Stimulated activated CD4-positive, alpha-beta T cell treated with anti-CD3 and anti-CD28 coated beads, Interleukin-12 subunit alpha, Interleukin-12 subunit beta, amount 100 ng/mL, for 24 hours (primary cell): ENCODE measurements at regions not wholly inside any gene's neighbourhood (a gene's known extent, or its start where the extent isn't known, plus 50 kb on each side); places are given as distances from the start of the nearest gene placed in this dataset.

ENCODE experiments used
- DNase-seq, 2 experiments: peaks; one replicate each; pipeline ENCODE4 v3.0.0-alpha.2; 2020; ENCODE audit warnings: low read depth in 2 of 2

DNA sequence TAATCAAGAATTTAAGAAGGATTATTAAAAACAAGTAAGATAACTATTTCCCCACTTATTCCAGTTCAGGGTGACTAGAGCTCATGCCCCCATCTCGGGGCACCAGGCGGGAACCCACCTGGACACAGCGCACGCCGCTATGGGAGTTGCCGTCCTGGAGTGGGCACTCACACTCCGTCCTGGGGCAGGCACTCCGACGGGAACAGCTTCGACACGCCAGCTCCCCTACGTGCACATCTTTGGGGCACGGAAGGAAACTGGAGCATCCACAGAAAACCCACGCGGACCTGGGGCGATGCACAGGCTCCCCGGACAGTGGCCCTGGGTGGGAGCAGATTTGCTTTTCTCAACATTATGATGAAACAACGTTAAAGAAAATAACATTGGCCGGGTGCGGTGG is 52.0 kb upstream of the GATA5 start:
- no peak for DNase-seq

GRCh38 chr20:62528983-62529891 is 53.4 kb upstream of the GATA5 start:
- no peak for DNase-seq

- no peak for DNase-seq
Observed at GRCh38 chr20:62529896-62530642, 54.3 kb upstream of the GATA5 start.

GRCh38 chr20:62530643-62531032 is 54.8 kb upstream of the GATA5 start:
- DNase-seq: no peak

DNA sequence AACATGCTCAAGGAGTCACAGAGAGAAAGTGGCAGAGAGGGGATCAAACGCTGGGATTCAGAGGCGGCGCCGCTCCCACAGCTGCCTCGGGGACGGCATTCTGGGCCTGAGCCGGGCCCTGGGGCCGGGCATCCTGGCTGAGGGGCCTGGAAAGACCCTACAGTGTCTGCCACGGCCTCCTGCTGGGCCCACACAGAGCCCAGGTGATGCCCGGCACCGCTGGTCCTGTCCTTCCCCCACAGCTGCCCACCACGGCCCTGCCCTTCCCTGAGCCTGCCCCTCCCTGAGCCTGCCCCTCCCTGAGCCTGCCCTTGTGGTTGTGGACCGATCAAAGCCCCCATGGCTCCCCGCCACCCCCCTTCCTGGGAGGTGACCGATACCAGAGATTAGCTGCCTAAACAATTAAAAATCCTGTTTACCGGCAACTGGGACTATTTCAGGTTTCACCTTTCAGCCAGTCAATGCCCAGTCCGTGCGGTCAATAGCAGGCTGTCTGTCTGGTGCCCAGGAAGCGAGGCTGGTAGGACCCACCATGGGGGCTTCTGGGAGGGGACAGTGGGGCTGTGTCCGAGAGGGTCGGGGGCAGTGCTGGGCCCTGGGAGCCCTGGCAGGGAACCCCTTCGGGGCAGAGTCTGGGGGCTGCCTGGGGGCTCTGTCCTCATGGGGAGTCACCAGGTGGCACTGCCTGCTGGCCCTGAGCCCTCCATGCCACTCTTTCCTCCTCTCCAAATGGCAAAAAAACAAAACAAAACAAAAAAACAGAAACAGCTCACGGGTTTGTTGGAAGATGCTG is 55.4 kb upstream of the GATA5 start:
- DNase-seq: no peak

DNA sequence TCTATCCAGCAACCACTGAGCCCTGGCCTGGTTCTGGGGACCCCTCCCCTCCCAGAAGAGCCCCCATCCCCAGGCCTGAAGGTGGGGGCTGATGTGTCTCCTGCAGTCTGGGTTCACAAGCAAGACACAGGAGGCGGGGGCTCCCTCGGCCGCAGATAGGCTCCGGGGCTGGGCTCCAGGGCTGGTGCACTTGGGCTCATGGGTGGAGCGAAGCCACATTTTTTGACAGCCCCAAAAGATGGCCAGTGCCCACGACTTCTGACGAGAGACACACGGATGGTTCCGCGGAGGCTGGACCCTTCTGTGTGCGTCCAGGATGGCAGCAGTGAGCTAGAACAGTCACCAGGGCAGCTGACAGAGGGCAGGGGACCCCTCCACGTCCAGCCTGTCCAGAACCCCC is 57.1 kb upstream of the GATA5 start:
- no peak for DNase-seq

GRCh38 chr20:62533591-62534495 is 58.0 kb upstream of the GATA5 start:
- DNase-seq: no peak

DNA sequence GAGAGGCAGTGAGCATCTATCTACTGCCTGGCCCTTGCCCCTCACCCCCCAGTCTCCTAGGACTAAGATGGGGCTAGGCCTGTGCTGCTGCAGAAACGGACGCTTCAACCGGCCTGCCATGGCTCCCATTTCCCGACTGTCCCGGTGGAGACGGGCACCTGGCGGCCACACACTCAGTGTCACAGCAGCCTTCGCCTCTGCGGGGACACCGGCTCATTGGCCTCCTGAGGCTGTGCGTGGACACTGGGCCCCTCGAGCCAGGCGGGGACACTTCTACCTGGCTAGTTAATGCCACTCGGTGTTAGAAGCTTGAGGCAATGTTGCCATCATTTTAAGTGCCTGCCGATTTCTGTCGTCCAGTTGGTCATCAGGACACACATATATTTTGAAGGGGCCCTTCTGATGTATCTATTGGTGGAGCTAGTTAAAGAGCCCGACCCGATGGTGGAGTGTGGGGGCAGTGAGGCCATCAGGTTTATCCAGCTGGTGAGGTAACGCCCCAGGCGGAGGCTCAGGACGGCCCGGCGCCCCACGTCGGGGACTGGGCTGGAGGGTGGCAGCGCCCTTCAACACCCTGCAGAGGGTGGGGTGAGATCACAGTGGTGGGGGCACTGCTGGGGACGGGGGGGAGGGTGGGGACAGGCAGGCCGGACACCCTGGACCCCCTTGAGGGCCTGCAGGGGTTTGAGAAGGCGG is 58.9 kb upstream of the GATA5 start:
- DNase-seq: no peak

GRCh38 chr20:62535282-62535811 is 59.6 kb upstream of the GATA5 start:
- no peak for DNase-seq

- no peak for DNase-seq
Observed at GRCh38 chr20:62535964-62536363, 60.2 kb upstream of the GATA5 start.

- no peak for DNase-seq
Observed at GRCh38 chr20:62536871-62537401, 61.1 kb upstream of the GATA5 start.

DNA sequence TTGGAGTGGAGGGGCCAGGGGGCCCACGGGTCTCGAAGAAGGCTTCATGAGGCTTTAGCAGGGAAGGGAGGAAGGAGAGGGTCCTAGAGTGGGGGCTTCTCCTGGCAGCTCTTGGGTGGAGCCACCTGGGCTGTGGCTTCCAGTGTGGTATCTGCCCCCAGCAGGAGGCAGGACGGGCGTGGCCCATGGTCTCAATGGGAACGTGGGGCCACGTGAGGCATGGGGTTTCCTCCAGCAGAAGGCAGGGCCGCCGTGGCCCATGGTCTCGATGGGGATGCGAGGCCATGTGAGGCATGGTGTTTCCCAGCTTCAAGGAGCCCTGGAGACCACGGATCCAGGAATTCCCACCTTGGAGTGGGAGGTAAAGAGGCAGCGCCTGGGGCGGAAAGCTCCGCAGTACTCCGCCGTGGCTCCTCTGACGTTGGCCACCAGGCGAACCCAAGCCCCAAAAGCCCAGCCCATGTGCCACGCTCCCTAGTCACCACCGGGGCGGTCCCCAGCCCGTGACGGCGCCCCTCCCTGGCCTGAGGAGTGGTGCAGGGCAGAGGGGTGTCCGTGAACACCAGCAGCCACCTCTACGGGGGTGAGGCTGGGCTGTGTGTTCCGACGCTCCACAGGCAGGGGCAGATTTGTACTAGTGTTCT is 62.0 kb upstream of the GATA5 start:
- no peak for DNase-seq

- DNase-seq: no peak
Observed at GRCh38 chr20:62539198-62540045, 63.6 kb upstream of the GATA5 start.

- DNase-seq: no peak
Observed at GRCh38 chr20:62540504-62540903, 64.7 kb upstream of the GATA5 start.

- no peak for DNase-seq
Observed at GRCh38 chr20:62542862-62543261, 67.1 kb upstream of the GATA5 start.

DNA sequence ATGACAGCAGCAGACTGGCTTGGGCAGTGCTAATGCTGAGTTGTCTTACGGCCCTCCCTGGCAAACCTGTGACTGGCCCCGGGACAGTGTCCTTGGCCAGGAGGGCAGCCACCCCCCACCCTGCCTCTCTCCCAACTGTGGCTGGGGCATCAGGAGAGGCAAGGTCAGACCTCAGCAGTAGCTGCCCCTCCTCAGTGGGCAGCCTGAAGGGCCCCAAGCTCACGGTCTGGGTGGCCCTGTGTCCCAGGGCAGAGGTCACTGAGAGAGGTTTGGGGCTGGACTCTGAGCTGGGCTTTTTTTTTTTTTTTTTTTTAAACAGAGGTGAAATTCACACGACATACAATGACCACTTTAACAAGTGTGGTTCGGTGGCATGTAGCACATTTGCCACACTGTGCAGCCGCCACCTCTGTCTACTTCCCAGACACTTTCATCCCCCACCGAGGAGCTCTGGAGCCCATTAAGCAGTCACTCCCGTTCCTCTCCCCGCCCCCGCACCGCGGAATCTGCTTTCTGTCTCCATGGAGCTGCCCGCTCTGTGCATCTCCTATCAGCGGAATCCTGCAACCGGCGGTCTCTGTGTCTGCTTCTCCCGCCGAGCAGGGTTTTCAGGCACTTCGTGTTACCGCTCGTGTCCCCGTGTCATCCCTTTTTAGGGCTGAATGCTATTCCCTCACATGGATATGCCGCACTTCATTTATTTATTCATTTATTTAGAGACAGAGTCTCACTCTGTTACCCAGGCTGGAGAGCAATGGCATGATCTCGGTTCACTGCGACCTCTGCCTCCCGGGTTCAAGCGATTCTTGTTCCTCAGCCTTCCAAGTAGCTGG is 67.9 kb upstream of the GATA5 start:
- no peak for DNase-seq

- DNase-seq: no peak
Observed at GRCh38 chr20:62544505-62545055, 68.8 kb upstream of the GATA5 start.
